Prostate gland (tissue), 2 donors: ENCODE measurements at regions not wholly inside any gene's neighbourhood (a gene's known extent, or its start where the extent isn't known, plus 50 kb on each side); places are given as distances from the start of the nearest gene placed in this dataset.

Source experiments
- DNase-seq: peaks from one replicate; pipeline ENCODE4 v3.0.0-alpha.2; 2019; ENCODE audit warnings: low spot score
- H3K27ac ChIP-seq, 2 donors: fragments of 200-600 bp; sonication (generic); 2 replicates each; pipeline ENCODE4 v1.5.1; 2017 to 2019
- H3K27me3 ChIP-seq: fragments of 200-600 bp; sonication (generic); replicated peaks from 2 replicates; pipeline ENCODE4 v1.5.1; 2019; ENCODE audit not compliant: insufficient read depth
- H3K36me3 ChIP-seq, 2 donors: fragments of 200-600 bp; sonication (generic); 1 replicate in 1 of 2; 2 replicates in 1 of 2; pipeline versions ENCODE4 v1.5.1 to v1.8.1; 2017 to 2019
- H3K4me1 ChIP-seq: fragments of 200-600 bp; sonication (generic); replicated peaks from 2 replicates; pipeline ENCODE4 v1.5.1; 2019
- H3K4me3 ChIP-seq, 2 donors: fragments of 200-600 bp; sonication (generic); 2 replicates each; pipeline ENCODE4 v1.5.1; 2017 to 2019
- H3K9me3 ChIP-seq: fragments of 200-600 bp; sonication (generic); 2 replicates; pipeline ENCODE4 v1.5.1; 2017
- POLR2A ChIP-seq: fragments of 450-650 bp; IDR thresholded peaks from one replicate; pipeline ENCODE4 v1.6.1; 2016; ENCODE audit warnings: antibody characterized with exemption, mild to moderate bottlenecking
- POLR2AphosphoS5 ChIP-seq: sonication (generic); formaldehyde crosslinking; IDR thresholded peaks from one replicate; pipeline ENCODE4 v1.6.1; 2017; ENCODE audit warnings: antibody characterized with exemption
- WGBS: methylation state at CpG from one replicate; pipeline ENCODE4 v1.1.5; 2018; 5-methylcytosine and 5-hydroxymethylcytosine counted together
- intact Hi-C: fragments of 100-400 bp; cut with DNase I; formaldehyde crosslinking; loops from one replicate; pipeline ENCODE4 v1.14.2; 2022
- TF ChIP-seq, protein P1 (sequence below), 4 experiments: fragments of 200-600 bp in 2 of 4; fragments of 450-650 bp in 2 of 4; sonication (generic) in 2 of 4; IDR thresholded peaks; 1 replicate in 3 of 4; 2 replicates in 1 of 4; pipeline ENCODE4 v1.5.1; 2016 to 2019; ENCODE audit warnings: antibody characterized with exemption in 4 of 4, mild to moderate bottlenecking in 2 of 4, moderate library complexity in 2 of 4

DNA sequence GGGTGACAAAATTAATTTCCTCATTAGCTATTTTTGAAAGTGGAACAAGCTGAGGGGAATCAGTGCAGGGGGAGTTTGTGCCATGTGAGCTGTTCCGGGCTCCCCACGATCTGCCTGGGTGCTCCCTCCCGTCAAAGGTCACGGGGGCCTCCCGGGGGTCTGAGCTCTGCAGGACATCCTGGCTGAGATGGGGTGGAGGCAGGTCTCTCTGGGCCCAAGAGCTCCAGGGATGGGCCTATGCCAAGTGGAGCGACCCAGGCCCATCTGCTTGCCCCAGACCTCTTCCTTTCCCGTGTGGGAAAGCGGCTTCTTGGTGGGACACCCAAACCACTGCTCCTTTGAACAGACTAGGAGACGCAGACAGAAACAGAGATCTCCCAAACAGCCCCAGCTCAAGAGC, 143.3 kb upstream of the ID2 start:
- Histone ChIP-seq H3K27ac (no peak overlapping the region), H3K36me3 (no peaks in the 10 kb centered on the region), H3K4me3 (no peak overlapping the region), H3K9me3 (no peaks in the 10 kb centered on the region), H3K27me3 (no peaks in the 10 kb centered on the region), H3K4me1 (peaks cover 9% of the 10 kb centered on the region)
- DNase-seq, result no peak
- WGBS, result 80% methylated on average over 9 of the region's 9 CpGs
- TF ChIP-seq, protein P1, sequence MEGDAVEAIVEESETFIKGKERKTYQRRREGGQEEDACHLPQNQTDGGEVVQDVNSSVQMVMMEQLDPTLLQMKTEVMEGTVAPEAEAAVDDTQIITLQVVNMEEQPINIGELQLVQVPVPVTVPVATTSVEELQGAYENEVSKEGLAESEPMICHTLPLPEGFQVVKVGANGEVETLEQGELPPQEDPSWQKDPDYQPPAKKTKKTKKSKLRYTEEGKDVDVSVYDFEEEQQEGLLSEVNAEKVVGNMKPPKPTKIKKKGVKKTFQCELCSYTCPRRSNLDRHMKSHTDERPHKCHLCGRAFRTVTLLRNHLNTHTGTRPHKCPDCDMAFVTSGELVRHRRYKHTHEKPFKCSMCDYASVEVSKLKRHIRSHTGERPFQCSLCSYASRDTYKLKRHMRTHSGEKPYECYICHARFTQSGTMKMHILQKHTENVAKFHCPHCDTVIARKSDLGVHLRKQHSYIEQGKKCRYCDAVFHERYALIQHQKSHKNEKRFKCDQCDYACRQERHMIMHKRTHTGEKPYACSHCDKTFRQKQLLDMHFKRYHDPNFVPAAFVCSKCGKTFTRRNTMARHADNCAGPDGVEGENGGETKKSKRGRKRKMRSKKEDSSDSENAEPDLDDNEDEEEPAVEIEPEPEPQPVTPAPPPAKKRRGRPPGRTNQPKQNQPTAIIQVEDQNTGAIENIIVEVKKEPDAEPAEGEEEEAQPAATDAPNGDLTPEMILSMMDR (IDR thresholded peaks at IDR 0.05), result no peak
- intact Hi-C loops, result no loop called here

DNA sequence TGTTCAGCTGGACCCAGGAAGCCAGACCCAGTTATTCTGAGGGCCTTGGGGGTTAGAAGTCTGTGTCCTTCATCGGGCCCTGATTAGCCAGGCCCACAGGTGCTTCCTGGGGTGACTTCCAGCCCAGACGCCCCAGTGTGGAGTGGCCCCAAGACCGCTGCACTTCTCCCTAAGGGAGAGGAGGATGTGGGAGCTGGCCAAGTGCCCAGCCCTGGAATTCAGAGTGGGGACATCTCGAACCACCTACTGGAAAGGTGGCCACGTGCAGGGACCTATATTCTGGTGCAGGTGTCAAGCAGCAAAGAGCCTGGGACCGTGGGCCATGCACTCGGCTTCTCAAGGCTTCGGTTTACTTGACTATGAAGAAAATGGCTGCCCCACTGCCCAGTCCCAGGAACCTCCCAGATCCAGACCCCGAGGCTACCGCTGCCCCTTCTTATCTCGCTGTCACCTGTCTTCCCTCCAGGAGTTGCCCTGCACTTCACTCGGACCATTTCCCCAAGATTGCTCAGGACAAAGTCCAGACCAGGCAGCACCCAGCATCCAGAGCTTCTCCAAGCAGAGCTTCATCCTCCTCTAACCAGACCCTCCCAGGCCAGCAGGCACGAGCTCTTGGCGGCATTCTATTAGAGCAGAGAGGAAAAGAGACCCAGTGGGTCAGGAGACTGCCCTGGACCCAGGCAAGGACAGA, 142.8 kb upstream of the ID2 start:
- intact Hi-C loops, result no loop called here
- Histone ChIP-seq H3K4me3 (no peak overlapping the region), H3K27me3 (no peaks in the 10 kb centered on the region), H3K9me3 (no peaks in the 10 kb centered on the region), H3K4me1 (peaks cover 9% of the 10 kb centered on the region), H3K27ac (peak overlapping the region; percentile 80), H3K36me3 (no peaks in the 10 kb centered on the region)
- TF ChIP-seq POLR2AphosphoS5, result no peak
- TF ChIP-seq POLR2A, result no peak
- TF ChIP-seq, protein P1 (IDR thresholded peaks at IDR 0.05), result no peak
- DNase-seq, result no peak
- 87% methylated on average over 14 of the region's 14 CpGs for WGBS

DNA sequence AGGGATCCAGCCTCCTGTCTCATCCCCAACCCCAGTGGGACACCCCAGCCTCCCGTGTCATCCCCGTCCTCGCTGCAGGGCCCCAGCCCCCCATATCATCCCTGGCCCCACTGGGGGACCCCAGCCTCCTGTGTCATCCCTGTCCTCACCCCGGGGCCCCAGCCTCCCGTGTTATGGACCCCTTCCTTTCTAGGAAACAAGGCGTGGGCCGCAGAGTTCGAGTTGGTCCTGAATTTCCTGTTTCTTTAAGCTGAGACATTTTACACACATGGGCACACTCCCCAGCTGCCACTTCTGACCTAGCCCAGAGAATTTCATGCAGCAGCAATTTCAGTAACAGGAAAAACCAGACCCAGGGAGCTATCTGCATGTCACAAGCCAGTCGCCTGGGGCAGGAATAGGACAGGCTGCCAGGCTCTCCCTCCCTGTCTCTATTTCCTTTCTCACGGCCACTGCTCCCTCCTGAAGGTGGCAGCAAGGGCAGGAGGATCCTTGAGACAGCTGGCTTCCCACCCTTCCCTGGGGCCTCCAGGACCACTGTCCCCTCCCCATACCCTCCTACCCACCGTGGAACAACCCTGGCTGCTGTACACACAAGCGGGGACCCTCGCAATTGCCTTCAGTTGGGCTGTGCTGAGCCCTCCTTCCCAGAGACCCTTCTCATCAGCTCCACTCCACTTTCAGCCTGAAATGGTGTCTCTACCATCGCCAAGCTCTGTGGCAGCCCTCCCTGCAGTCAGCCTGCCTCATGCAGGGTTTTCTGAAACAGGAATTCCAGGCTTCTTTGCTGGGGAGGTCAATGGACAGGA, 141.9 kb upstream of the ID2 start:
- H3K9me3 ChIP-seq, result no peaks in the 10 kb centered on the region
- intact Hi-C loops, result no loop called here
- H3K4me3 ChIP-seq, result no peak overlapping the region
- peak overlapping the region; percentile 80 for H3K27ac ChIP-seq
- no peaks in the 10 kb centered on the region for H3K36me3 ChIP-seq
- H3K4me1 ChIP-seq, result peaks cover 9% of the 10 kb centered on the region
- TF ChIP-seq POLR2A (no peak), POLR2AphosphoS5 (peak; percentile 92)
- TF ChIP-seq, protein P1 (IDR thresholded peaks at IDR 0.05), result peak in 3 of 4 experiments; percentile 39 to 70 (median 55)
- 60% methylated on average over 14 of the region's 14 CpGs for WGBS
- peak; percentile 94 for DNase-seq
- H3K27me3 ChIP-seq, result no peaks in the 10 kb centered on the region

DNA sequence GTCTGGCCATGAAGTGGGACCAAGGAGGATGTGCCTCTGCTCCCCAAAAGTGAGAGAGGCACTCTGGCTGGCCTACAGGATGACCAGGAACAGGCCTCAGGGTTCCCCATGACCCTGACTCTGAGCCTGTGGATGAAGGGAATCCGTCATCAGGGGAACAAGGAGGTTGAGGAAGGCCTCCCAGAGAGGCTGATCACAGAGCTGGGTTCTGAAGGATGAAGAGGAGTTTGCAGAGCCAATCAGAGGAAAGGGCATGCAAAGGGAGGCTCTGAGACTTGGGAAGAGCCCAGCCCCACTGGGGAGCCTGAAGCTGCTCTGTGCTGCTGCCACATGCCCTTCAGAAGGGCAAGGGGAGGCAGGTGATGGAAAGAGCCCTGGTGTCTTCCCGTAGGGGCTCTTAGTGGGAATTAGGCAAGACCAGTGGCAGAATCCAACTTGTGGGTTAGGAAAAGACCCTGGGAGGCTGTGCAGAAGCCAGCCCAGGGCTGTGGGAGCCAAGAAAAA, 141.3 kb upstream of the ID2 start:
- DNase-seq, result no peak
- 88% methylated on average over 2 of the region's 2 CpGs for whole genome bisulfite sequencing

More for the DNA sequence above, 141.3 kb upstream of the ID2 start:
- Histone ChIP-seq H3K4me1 (peaks cover 9% of the 10 kb centered on the region), H3K36me3 (no peaks in the 10 kb centered on the region), H3K27me3 (no peaks in the 10 kb centered on the region), H3K27ac (peak overlapping the region; percentile 80), H3K9me3 (no peaks in the 10 kb centered on the region), H3K4me3 (no peak overlapping the region)
- TF ChIP-seq POLR2A (no peak), POLR2AphosphoS5 (no peak)
- TF ChIP-seq, protein P1 (IDR thresholded peaks at IDR 0.05), result no peak
- intact Hi-C loops, result no loop called here
